ENCODE measurements at regions not wholly inside any gene's neighbourhood (a gene's known extent, or its start where the extent isn't known, plus 50 kb on each side); places are given as distances from the start of the nearest gene placed in this dataset.

DNA sequence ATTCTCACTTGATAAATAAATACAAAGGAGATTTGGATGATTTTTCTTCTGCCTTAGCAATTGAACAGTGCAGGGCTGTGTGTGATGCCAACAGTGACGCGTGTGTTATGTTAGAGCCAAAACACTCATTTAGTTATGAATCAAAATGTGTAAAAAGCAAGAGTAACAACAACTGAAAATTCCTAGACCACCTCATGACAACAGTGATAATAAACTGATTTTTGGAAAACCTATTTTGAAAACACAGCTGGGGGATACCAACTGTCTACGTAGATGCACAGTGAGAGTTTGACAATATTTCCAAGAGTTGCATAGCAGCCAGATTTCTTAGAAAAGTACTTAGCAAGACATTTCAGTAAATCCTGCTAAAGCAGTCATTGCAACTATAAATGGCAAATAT is 323.9 kb downstream of the GALR1 start:
- no peak for DNase-seq (ENCODE audit: low read depth)

DNA sequence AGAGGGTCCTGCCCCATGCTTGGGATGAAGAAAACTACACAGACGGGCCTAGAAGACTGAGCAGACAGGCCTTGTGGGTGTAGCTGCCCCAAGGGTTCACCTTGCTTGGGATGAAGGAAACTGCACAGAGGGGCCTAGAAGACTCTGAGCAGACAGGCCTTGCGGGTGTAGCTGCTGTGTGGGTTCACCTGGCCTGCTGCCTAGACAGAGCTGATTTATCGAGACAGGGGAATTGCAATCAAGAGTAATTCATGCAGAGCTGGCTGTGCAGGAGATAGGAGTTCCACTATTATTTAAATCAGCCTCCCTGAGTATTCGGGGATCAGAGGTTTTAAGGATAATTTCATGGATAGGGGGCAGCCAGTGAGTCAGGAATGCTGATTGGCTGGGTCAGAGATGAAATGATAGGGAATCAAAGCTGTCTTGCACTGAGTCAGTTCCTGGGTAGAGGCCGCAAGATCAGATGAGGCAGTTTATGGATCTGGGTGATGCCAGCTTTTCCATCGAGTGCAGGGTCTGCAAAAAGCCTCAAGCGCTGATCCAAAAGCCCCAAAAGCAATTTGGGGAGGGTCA is 341.4 kb downstream of the GALR1 start:
- no peak for DNase-seq (ENCODE audit: low read depth)

DNA sequence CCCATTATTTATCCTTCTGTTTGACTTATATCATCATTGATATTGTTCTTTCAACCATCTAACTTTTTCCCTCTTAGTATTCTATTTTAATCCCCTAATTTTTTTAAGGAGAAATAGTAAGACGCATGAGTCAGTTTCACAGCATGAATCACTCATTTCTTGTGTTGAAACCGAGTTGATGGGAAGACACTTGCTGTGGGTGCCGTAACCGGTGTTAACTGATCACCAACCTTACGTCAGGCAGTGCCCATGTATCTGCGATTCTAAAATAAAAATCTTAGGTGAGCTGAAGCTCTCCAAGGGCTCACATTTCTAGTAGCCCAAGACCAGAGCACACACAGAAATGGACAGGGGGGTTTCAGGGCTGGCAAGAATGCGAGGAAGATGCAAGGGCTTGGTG is 348.1 kb downstream of the GALR1 start:
- DNase-seq (ENCODE audit: low read depth) = no peak

DNA sequence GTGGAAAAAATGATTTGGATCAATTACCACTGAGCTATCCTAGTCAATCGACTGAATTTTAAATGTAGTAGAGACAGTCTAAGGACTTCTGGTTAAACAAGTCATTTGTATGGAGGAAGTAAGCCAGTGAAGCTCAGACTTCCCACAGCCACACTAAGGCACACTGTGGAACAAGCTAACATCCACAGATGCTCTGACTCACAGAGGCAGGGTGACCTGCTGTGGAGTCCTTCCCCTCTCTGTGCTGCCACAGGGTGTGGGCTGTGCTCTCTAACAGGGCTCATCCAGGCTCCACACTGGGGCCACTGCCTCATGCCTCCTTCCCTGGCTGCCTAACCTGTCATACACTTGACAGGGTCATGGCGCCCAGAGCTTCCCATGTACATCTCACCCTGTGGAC is 351.0 kb downstream of the GALR1 start:
- no peak for DNase-seq (ENCODE audit: low read depth)

DNA sequence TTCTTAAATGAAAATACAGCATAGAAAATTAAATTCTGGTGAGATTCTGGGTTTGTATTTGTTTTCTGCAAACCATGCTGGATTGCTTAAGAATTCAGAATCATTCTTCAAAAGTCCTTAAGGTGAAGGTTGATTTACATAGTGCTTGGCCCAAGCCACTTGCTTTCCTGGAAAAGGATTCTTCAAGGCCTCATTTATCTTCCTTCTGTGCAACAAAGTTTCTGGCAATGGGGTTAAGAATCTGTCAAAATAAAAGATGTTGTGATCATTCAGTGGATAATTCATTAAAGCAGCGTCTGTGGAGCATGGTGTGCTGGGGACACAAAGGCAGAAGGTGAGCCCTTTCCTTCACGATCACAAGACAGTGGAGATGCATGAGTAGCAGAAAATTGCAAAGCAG is 351.9 kb downstream of the GALR1 start:
- no peak for DNase-seq (ENCODE audit: low read depth)

DNA sequence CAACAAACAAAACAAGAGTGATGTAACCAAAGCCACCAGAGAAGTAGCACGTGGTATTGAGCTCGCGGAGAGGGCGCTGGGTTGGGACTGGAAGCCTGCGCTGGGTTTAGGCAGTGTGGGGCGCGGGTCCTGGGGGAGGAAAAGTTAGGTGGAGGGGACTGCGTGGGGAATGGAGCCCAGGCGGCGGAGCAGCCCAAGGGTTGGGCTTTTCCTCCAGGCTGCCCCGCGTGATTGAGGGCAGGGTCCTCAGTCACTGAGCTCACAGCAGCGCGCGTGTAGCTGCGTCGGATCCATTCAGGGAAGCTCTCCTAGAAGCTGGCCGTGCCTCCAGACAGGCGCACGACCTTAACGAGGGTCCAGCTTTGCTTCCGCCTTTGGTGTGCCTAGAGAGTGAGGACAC is 357.4 kb downstream of the GALR1 start:
- no peak for DNase-seq (ENCODE audit: low read depth)

DNA sequence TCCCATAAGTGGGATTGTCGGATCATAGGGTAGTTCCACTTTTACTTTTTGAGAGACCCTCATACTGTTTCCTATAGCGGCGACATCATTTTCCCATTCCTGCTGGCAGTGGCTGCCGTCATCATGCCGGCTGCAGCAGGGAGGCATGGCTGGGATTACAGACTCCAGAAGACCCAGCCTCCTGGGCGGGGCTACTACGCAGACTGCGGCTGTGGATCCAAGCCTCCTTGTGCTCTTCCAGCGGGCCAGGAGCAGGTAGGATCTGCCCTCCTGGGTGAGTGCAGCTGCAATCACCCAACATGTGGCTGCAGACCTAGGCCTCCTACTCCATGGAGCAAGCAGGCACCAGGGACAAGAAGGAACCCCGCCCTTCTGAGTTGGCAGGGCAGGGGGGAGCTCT is 359.2 kb downstream of the GALR1 start:
- DNase-seq (ENCODE audit: low read depth) = no peak

DNA sequence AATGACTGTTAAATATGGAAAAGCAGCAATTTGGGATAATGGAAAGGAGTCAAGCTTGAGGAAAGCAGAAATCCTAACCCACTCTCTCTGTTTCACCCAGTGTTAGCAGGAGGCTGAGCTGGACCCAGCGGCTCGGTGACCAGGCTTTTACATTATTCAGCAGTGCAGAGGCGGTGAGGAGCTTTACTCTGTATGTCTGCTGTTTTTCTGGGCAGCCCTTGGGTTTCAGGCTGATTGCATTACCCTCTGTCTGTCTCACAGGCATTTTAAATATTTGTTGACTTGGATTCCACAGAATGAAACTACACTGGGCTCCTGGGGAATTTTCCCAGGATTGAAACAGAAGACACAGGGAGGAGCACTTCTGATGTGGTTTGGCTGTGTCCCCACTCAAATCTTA is 368.0 kb downstream of the GALR1 start:
- DNase-seq (ENCODE audit: low read depth) = no peak

DNA sequence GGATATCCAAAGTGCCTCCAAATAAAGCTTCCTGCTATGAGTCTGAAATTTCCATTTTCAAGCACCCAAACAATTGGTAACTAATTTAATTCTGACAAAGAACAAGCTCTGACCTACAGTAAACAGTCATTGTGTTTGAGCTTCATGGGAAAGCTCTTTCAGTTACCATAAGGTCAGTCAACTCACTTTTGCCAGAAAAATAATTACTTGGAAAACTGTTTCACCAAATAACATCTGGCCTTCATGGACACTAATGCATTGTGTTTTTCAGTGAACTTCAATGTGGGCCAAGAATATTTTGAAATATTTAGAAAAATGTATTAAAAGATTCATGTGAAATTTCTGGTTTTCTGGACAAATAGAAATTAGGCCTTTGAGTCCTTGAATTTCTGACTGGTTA is 369.9 kb downstream of the GALR1 start:
- no peak for DNase-seq (ENCODE audit: low read depth)

DNA sequence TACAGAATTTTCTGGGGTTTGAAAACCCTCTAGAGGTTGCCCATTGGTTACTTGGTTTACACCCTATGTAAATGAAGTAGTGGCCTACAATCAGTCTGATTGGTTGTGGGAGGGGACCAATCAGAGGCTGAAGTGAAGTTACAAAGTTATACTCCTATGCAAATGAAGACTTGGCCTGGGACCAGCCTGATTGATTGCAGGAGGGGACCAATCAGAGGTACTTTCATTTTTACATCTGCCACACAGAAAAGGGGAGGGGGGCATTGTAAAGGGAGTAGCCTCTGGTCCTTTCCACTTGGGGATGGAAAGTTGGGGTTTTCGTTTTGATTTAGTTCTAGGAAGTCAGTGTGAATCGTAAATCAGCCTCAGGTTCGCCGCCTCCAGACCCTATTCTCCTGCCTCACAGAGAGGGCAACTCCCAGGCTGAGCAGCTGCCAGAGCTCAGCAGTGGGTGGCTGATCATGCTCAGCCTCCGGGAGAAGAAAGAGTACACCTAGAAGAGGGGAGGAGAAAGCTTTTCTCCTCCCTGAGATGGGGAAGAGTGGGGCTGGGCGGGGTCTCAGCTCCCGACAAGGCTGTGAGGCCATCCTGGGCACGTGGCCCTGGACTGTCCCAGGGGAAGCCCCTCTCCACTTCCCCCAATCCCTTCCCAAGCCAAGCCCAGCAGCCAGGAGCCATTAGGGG is 372.5 kb downstream of the GALR1 start:
- no peak for DNase-seq (ENCODE audit: low read depth)

DNA sequence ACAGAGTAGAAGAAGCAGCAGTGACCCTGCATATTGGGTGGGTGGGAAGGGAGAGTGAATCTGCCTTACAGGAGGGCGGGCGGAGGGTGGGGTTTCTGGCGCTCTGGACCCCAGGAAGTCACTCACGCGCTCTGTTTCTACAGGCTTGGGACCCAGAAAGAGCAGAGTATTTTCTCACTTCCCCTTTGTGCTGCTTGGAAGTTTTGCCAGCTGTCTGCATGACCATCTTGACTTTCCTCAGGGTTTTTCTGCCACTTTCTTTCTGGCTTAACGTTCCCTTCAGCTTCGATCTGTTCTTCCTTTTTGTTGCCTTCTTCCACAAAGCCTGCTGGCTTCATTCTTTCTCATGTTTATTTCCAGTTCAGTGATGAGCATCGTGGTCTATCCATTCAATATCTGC is 383.1 kb downstream of the GALR1 start:
- no peak for DNase-seq (ENCODE audit: low read depth)

DNA sequence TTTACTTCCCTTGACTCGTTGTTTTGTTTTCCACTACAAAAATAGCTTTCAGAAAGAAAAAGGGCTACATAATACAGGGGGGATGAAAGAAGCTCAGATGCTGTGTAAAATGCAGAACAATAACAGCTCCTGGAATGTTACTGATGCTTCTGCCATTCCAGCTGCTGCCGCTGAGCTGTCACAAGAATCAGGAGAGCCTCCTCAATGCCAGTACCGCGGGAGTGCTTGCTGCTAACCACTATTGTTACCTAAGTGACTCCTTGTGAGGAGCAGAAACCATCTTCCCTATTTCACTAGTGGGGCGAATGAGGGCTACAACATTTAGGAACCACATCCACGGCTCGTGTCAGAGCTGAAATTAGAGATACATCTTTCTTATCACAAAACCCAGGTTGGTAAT is 384.8 kb downstream of the GALR1 start:
- DNase-seq (ENCODE audit: low read depth) = no peak

DNA sequence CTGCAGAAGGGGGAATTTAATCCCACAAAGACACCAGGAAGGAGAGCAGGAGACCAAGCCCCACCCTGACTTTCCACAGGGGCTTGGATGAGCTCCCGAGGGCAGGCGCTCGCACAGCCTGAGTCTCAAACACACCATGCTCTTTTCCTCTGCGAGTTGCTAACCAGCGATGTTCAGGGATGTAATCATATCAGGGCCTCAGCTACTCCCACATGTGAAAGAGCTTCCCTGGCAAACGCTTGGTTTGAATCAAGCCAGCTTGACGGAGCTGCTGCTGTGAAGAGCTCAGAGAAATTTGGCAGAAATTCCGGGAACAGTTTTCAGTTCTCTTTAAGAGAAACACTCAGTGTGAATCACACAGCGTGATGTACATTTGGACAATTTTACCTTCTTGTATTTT is 385.8 kb downstream of the GALR1 start:
- DNase-seq (ENCODE audit: low read depth) = no peak

DNA sequence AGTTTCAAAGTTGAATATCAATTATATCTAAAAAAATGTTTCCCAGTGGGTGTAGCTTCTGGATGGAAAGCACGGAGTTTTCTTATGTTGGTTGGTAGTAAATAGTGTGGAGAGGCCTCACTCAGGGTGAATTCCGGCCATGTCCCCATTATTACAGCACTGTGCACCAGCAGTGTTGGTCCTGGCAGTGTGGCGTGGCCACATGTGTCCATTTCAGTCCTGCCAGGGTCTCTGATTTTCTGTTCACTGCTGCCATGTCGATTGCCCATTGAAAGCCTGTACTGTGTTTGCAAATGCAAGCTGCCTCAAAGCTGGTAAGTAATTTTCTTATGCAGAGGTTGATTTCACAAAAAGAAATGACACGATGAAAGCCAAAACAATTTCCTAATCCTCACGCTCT is 386.2 kb downstream of the GALR1 start:
- DNase-seq (ENCODE audit: low read depth) = no peak

DNA sequence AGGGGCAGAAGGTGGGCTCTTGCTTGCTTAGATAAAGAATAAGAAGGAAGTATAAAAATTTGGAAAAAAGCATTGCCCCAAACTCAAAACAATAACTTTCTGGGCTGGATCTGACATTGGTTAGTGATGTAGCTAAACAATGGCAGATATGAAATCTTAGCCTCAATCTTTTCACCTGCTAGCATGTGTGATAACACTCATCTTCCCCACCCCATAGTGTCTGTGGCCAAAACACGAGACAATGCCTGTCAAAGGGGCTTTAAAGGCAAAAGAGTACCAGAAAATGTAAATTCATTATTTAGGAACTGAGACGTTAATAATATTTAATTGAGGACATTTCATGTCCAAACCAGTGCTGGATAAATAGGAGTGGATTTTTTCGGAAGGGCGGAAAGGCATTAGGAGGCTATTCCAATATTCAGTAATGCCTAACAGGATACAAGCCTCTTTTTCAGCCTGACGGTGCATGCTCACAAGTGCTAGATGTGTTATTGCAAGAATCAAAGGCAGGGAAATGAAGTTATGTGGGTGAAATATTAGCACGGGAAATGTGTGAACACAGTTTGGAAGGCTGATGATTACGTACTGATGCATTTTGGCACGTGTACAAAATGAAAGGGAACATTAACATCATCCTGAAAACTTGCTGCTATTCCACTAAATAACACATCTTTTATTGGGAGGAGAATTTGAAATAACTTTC is 395.7 kb downstream of the GALR1 start:
- DNase-seq (ENCODE audit: low read depth) = no peak

DNA sequence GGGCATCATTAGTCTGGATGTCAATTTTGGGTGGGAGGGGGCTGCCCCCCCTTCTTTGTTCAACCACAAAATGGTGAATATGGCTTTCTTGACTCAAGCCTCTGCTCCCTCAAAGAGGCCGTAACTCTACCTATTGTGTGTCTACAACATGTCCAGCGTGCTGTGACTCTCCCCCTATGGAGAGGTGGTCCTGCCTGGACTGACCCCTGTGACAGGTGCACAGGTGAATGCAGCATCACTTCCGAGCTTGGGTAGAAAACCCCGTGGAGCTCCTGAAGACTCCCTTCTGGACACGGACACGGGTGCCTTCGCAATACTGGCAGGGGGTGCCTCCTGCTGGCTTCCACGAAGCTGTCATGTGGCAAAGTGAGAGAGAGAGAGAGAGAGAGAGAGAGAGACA is 397.8 kb downstream of the GALR1 start:
- no peak for DNase-seq (ENCODE audit: low read depth)

DNA sequence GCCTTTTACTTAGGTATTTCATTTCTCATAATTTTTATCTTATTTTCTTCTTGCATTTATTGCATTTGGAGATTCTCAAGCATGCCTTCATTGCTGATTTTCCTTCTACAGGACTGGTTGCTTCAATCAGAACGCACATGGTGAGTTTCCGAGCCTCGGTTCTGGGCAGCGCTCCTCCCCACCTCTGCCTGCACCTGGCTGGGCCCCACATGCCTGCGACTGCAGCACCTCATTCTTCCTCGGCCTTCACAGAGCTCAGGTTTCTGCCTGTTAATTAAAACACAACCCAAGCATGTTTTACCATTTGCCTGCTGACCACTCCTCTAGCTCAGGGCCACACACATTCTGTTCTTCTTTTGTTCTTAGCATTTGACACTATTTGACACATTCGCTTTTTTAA is 398.8 kb downstream of the GALR1 start:
- no peak for DNase-seq (ENCODE audit: low read depth)

DNA sequence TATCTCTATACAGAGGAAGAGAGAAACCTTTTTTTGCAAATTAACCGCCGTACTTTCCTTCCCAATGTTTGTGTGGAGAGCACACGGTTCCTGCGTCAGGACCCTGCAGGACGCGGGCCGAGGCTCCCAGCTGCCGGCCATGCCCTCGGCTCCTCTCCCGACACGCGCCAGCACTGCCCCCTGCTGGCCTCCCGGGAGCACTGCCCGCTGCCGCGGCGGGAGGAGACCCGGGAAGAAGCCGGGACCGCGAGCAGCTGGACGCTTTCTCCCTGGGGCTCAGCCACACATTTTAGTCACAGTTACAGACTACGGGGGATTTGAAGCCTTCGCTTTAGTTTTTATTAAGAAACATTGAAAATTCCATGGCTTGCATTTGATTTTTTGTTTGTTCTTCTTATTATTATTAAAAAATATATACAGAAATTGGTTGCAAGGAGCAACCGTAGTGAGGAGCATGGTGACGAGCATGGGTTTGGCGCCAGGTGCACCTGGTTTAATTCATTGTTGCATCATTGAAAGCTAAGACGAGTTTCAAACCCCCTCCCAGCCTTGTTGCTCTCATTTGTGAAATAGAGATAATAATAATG is 401.2 kb downstream of the GALR1 start:
- peak; percentile 3 for DNase-seq (ENCODE audit: low read depth)

DNA sequence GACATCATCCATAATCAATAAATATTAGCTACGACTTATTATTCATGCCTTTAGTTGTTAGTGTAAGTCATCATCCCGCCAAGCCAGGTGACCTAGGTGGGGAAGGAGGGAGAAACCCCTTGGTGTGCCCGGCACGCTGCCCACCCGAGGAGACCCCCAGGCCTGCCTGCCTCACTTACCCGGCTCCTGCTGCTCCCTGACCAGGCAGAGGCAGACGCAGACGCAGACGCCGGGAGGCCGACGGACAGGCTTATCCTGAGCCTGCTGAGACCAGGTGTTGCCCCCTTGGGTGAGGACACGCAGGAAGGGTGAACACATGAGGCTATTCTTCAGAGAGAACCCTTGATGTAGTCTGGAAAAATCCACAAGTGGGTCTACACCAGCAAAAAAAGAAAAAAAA is 401.8 kb downstream of the GALR1 start:
- no peak for DNase-seq (ENCODE audit: low read depth)

DNA sequence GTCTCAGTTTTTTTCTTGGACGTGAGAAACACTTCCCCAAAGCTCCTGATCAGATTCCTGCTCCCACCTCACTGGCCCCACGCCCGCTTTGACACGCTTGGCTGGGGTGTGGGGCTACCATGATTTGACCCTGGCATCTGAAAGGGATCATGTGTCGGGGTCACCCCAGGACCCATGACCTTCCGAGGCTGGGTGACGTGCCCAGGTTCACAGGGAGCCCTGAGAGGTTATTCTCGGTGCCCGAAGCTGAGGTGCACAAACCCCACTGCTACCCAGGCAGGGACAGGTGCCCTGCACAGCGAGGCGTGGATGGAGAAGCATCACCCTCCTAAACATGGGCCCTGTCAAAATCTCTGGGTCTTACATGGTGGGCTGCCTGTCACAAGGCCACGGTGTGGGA is 404.1 kb downstream of the GALR1 start:
- DNase-seq (ENCODE audit: low read depth) = no peak

DNA sequence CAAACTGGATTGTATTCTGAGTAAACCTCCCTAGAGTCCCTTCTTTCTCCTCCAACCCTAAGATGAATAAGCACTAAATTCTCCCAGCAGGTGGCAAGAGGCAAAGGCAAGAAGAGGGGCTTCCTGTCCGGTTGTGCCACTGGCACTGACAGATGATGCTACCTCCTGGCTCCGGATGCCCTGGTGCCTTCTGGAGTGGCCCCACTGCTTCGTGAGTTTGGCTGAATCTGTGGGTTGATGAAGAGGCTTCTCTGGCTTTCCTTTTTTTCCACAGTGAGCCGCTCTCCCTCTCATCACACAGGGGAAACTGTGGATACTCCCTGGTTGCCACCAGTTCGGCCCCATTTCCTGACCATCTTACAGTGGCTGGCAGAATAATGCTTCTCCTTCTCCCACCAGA is 404.7 kb downstream of the GALR1 start:
- no peak for DNase-seq (ENCODE audit: low read depth)

DNA sequence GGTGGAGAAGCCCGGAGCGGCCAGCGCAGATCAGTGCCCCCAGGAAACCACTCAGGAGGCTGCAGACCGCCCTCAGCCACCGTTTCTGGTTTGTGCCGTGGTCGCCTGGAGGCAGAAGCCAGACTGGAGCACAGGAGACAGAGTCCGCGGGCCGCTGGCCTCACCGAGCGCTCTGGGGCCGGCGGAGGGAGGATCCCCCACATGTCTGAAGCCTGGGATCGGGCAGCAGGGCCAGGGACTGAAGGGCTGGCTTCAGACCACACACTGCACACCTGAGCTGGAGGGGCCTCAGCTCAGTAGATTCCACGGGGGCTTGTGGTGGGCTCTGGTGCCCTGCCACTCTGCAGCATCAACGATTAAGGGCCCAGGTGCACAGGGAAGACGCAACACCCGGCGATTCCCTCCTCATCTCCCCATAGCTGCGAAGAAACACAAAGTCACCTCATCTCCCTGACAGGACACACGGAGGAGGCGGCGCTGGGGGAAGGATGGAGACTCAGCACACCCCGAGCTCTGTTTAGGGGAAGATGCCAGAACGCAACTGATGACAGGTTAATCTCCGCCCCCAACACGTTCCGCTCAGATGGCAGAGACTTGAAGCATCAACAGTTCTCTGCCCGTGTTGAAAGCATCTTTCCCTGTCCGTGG is 408.1 kb downstream of the GALR1 start:
- DNase-seq (ENCODE audit: low read depth) = no peak

DNA sequence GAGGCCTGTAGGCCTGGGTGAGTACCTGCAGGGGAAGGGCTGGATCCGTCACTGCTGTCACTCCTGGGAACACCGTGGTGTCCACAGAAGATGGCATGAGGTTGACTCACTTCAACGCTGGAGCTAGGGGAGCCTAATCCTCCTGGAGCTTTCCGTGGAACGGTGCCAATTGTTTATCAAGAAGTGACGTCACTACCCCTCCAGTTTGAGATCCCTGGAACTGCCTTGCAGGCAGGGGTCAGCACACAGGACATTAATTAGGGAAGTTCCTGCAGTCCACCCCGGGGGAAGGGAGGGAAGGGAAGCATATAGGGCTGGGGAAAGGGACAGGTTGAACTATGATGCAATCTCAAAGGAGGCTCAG is 408.6 kb downstream of the GALR1 start:
- no peak for DNase-seq (ENCODE audit: low read depth)
